ENCODE measurements at regions not wholly inside any gene's neighbourhood (a gene's known extent, or its start where the extent isn't known, plus 50 kb on each side); places are given as distances from the start of the nearest gene placed in this dataset.

GRCh38 chrX:69317721-69318120 is 152.5 kb upstream of the PJA1 start:
- CTCF ChIA-PET: no interaction called here
- POLR2A ChIA-PET: no interaction called here
- WGBS (ENCODE audit: insufficient coverage): 35% methylated on average over 2 of the region's 2 CpGs

GRCh38 chrX:69314436-69315348 is 149.4 kb upstream of the PJA1 start:
- no peaks in the 10 kb centered on the region for H3K9me3 ChIP-seq (ENCODE audit: control extremely low read depth in 1 of 5, control insufficient read depth in 4 of 5, insufficient read depth in 2 of 5, low read depth in 1 of 5, low read length in 4 of 5)
- peaks cover 0 to 9% (median 0%) of the 10 kb centered on the region in 5 experiments for H3K27me3 ChIP-seq (replicated peaks in 2 of 5; ENCODE audit: control insufficient read depth in 4 of 5, insufficient read depth in 5 of 5, low read length in 4 of 5)
- ChIA-PET POLR2A (no interaction called here), CTCF (no interaction called here)
- 69% methylated on average over 13 of the region's 20 CpGs for WGBS (ENCODE audit: insufficient coverage)
- H3K36me3 ChIP-seq (ENCODE audit: control insufficient read depth in 4 of 4, insufficient read depth in 4 of 4, low read length in 3 of 4): no peaks in the 10 kb centered on the region
- no peak overlapping the region for H3K4me3 ChIP-seq (ENCODE audit: control insufficient read depth in 1 of 7, extremely low read depth in 1 of 7, insufficient read depth in 4 of 7, low read depth in 2 of 7, low read length in 6 of 7)
- no peak overlapping the region for H3K27ac ChIP-seq (ENCODE audit: insufficient read depth in 1 of 2, low read depth in 1 of 2, low read length in 2 of 2, poor library complexity in 1 of 2, severe bottlenecking in 2 of 2)
- DNase-seq: no peak
- no peaks in the 10 kb centered on the region for H3K4me1 ChIP-seq (ENCODE audit: control extremely low read depth in 1 of 4, control insufficient read depth in 4 of 4, insufficient read depth in 4 of 4, low read length in 3 of 4)

More at GRCh38 chrX:69317721-69318120, 152.5 kb upstream of the PJA1 start:
- DNase-seq: no peak
- no peak overlapping the region for H3K4me3 ChIP-seq (ENCODE audit: control insufficient read depth in 1 of 7, extremely low read depth in 1 of 7, insufficient read depth in 4 of 7, low read depth in 2 of 7, low read length in 6 of 7)
- no peaks in the 10 kb centered on the region for H3K4me1 ChIP-seq (ENCODE audit: control extremely low read depth in 1 of 4, control insufficient read depth in 4 of 4, insufficient read depth in 4 of 4, low read length in 3 of 4)
- peaks cover 0 to 6% (median 0%) of the 10 kb centered on the region in 5 experiments for H3K27me3 ChIP-seq (replicated peaks in 2 of 5; ENCODE audit: control insufficient read depth in 4 of 5, insufficient read depth in 5 of 5, low read length in 4 of 5)
- H3K27ac ChIP-seq (ENCODE audit: insufficient read depth in 1 of 2, low read depth in 1 of 2, low read length in 2 of 2, poor library complexity in 1 of 2, severe bottlenecking in 2 of 2): no peak overlapping the region
- H3K9me3 ChIP-seq (ENCODE audit: control extremely low read depth in 1 of 5, control insufficient read depth in 4 of 5, insufficient read depth in 2 of 5, low read depth in 1 of 5, low read length in 4 of 5): no peaks in the 10 kb centered on the region
- H3K36me3 ChIP-seq (ENCODE audit: control insufficient read depth in 4 of 4, insufficient read depth in 4 of 4, low read length in 3 of 4): no peaks in the 10 kb centered on the region

- DNase-seq: peak in 1 of 3 donors; percentile 18
- Histone ChIP-seq H3K4me1 (ENCODE audit: control extremely low read depth in 1 of 4, control insufficient read depth in 4 of 4, insufficient read depth in 4 of 4, low read length in 3 of 4) (no peaks in the 10 kb centered on the region), H3K4me3 (ENCODE audit: control insufficient read depth in 1 of 7, extremely low read depth in 1 of 7, insufficient read depth in 4 of 7, low read depth in 2 of 7, low read length in 6 of 7) (no peak overlapping the region), H3K36me3 (ENCODE audit: control insufficient read depth in 4 of 4, insufficient read depth in 4 of 4, low read length in 3 of 4) (no peaks in the 10 kb centered on the region), H3K27me3 (replicated peaks in 2 of 5; ENCODE audit: control insufficient read depth in 4 of 5, insufficient read depth in 5 of 5, low read length in 4 of 5) (peaks cover 0 to 17% (median 0%) of the 10 kb centered on the region in 5 experiments), H3K27ac (ENCODE audit: insufficient read depth in 1 of 2, low read depth in 1 of 2, low read length in 2 of 2, poor library complexity in 1 of 2, severe bottlenecking in 2 of 2) (no peak overlapping the region), H3K9me3 (ENCODE audit: control extremely low read depth in 1 of 5, control insufficient read depth in 4 of 5, insufficient read depth in 2 of 5, low read depth in 1 of 5, low read length in 4 of 5) (no peaks in the 10 kb centered on the region)
- POLR2A ChIA-PET: no interaction called here
- WGBS (ENCODE audit: insufficient coverage): no CpG with 5 or more reads among the region's 6 CpGs
- CTCF ChIA-PET: no interaction called here
These were observed 148.5 kb upstream of the PJA1 start for GRCh38 chrX:69313617-69314290.

GRCh38 chrX:69311936-69312670 is 146.8 kb upstream of the PJA1 start:
- no peak for DNase-seq
- 80% methylated on average over 2 of the region's 11 CpGs for WGBS (ENCODE audit: insufficient coverage)
- Histone ChIP-seq H3K36me3 (ENCODE audit: control insufficient read depth in 4 of 4, insufficient read depth in 4 of 4, low read length in 3 of 4) (no peaks in the 10 kb centered on the region), H3K27me3 (replicated peaks in 2 of 5; ENCODE audit: control insufficient read depth in 4 of 5, insufficient read depth in 5 of 5, low read length in 4 of 5) (peaks cover 0 to 17% (median 0%) of the 10 kb centered on the region in 5 experiments), H3K27ac (ENCODE audit: insufficient read depth in 1 of 2, low read depth in 1 of 2, low read length in 2 of 2, poor library complexity in 1 of 2, severe bottlenecking in 2 of 2) (no peak overlapping the region), H3K9me3 (ENCODE audit: control extremely low read depth in 1 of 5, control insufficient read depth in 4 of 5, insufficient read depth in 2 of 5, low read depth in 1 of 5, low read length in 4 of 5) (no peaks in the 10 kb centered on the region), H3K4me3 (ENCODE audit: control insufficient read depth in 1 of 7, extremely low read depth in 1 of 7, insufficient read depth in 4 of 7, low read depth in 2 of 7, low read length in 6 of 7) (no peak overlapping the region), H3K4me1 (ENCODE audit: control extremely low read depth in 1 of 4, control insufficient read depth in 4 of 4, insufficient read depth in 4 of 4, low read length in 3 of 4) (no peaks in the 10 kb centered on the region)
- ChIA-PET CTCF (no interaction called here), POLR2A (no interaction called here)

GRCh38 chrX:69309074-69309792 is 144.0 kb upstream of the PJA1 start:
- CTCF ChIA-PET: no interaction called here
- 81% methylated on average over 6 of the region's 7 CpGs for WGBS (ENCODE audit: insufficient coverage)

GRCh38 chrX:69307756-69308155 is 142.5 kb upstream of the PJA1 start:
- Histone ChIP-seq H3K27ac (ENCODE audit: insufficient read depth in 1 of 2, low read depth in 1 of 2, low read length in 2 of 2, poor library complexity in 1 of 2, severe bottlenecking in 2 of 2) (no peak overlapping the region), H3K36me3 (ENCODE audit: control insufficient read depth in 4 of 4, insufficient read depth in 4 of 4, low read length in 3 of 4) (no peaks in the 10 kb centered on the region), H3K4me3 (ENCODE audit: control insufficient read depth in 1 of 7, extremely low read depth in 1 of 7, insufficient read depth in 4 of 7, low read depth in 2 of 7, low read length in 6 of 7) (no peak overlapping the region), H3K9me3 (ENCODE audit: control extremely low read depth in 1 of 5, control insufficient read depth in 4 of 5, insufficient read depth in 2 of 5, low read depth in 1 of 5, low read length in 4 of 5) (no peaks in the 10 kb centered on the region), H3K4me1 (ENCODE audit: control extremely low read depth in 1 of 4, control insufficient read depth in 4 of 4, insufficient read depth in 4 of 4, low read length in 3 of 4) (no peaks in the 10 kb centered on the region), H3K27me3 (replicated peaks in 2 of 5; ENCODE audit: control insufficient read depth in 4 of 5, insufficient read depth in 5 of 5, low read length in 4 of 5) (peaks cover 0 to 38% (median 2%) of the 10 kb centered on the region in 5 experiments)
- DNase-seq: no peak
- CTCF ChIA-PET: no interaction called here
- WGBS (ENCODE audit: insufficient coverage): 83% methylated on average over 7 of the region's 10 CpGs
- POLR2A ChIA-PET: no interaction called here

More at GRCh38 chrX:69309074-69309792, 144.0 kb upstream of the PJA1 start:
- no peak overlapping the region for H3K4me3 ChIP-seq (ENCODE audit: control insufficient read depth in 1 of 7, extremely low read depth in 1 of 7, insufficient read depth in 4 of 7, low read depth in 2 of 7, low read length in 6 of 7)
- DNase-seq: no peak
- no peaks in the 10 kb centered on the region for H3K9me3 ChIP-seq (ENCODE audit: control extremely low read depth in 1 of 5, control insufficient read depth in 4 of 5, insufficient read depth in 2 of 5, low read depth in 1 of 5, low read length in 4 of 5)
- peaks cover 0 to 37% (median 2%) of the 10 kb centered on the region in 5 experiments for H3K27me3 ChIP-seq (replicated peaks in 2 of 5; ENCODE audit: control insufficient read depth in 4 of 5, insufficient read depth in 5 of 5, low read length in 4 of 5)
- H3K36me3 ChIP-seq (ENCODE audit: control insufficient read depth in 4 of 4, insufficient read depth in 4 of 4, low read length in 3 of 4): no peaks in the 10 kb centered on the region
- POLR2A ChIA-PET: no interaction called here
- no peaks in the 10 kb centered on the region for H3K4me1 ChIP-seq (ENCODE audit: control extremely low read depth in 1 of 4, control insufficient read depth in 4 of 4, insufficient read depth in 4 of 4, low read length in 3 of 4)
- H3K27ac ChIP-seq (ENCODE audit: insufficient read depth in 1 of 2, low read depth in 1 of 2, low read length in 2 of 2, poor library complexity in 1 of 2, severe bottlenecking in 2 of 2): no peak overlapping the region
